ENCODE measurements at regions not wholly inside any gene's neighbourhood (a gene's known extent, or its start where the extent isn't known, plus 50 kb on each side); places are given as distances from the start of the nearest gene placed in this dataset.
"Not testable (repeated sequence)": the region's sequence is repeated elsewhere in the genome, so short reads cannot be mapped to it uniquely, and the experiment has no call there.

GRCh38 chr2:111559301-111559700 lies 324.7 kb downstream of the ANAPC1 start:
- not testable (repeated sequence) for DNase-seq; H3K27me3 Mint-ChIP-seq (ENCODE audit: insufficient read depth); H3K4me3 Mint-ChIP-seq; H3K27ac Mint-ChIP-seq; H3K4me1 Mint-ChIP-seq (ENCODE audit: low read depth); H3K9me3 Mint-ChIP-seq; H3K36me3 Mint-ChIP-seq (ENCODE audit: low read depth)

GRCh38 chr2:111559814-111560213 lies 324.2 kb downstream of the ANAPC1 start:
- H3K36me3 Mint-ChIP-seq (ENCODE audit: low read depth); H3K27ac Mint-ChIP-seq; H3K4me1 Mint-ChIP-seq (ENCODE audit: low read depth); H3K4me3 Mint-ChIP-seq; H3K9me3 Mint-ChIP-seq; H3K27me3 Mint-ChIP-seq (ENCODE audit: insufficient read depth); DNase-seq: not testable (repeated sequence)

- H3K27ac Mint-ChIP-seq; DNase-seq; H3K36me3 Mint-ChIP-seq (ENCODE audit: low read depth); H3K9me3 Mint-ChIP-seq; H3K4me1 Mint-ChIP-seq (ENCODE audit: low read depth); H3K4me3 Mint-ChIP-seq; H3K27me3 Mint-ChIP-seq (ENCODE audit: insufficient read depth): not testable (repeated sequence)
Measured at GRCh38 chr2:111566068-111566467, 317.9 kb downstream of the ANAPC1 start.

- DNase-seq; H3K9me3 Mint-ChIP-seq; H3K4me1 Mint-ChIP-seq (ENCODE audit: low read depth); H3K36me3 Mint-ChIP-seq (ENCODE audit: low read depth); H3K27me3 Mint-ChIP-seq (ENCODE audit: insufficient read depth); H3K27ac Mint-ChIP-seq; H3K4me3 Mint-ChIP-seq: not testable (repeated sequence)
Measured at GRCh38 chr2:111567233-111567632, 316.8 kb downstream of the ANAPC1 start.

- not testable (repeated sequence) for DNase-seq; H3K27me3 Mint-ChIP-seq (ENCODE audit: insufficient read depth); H3K27ac Mint-ChIP-seq; H3K9me3 Mint-ChIP-seq; H3K4me1 Mint-ChIP-seq (ENCODE audit: low read depth); H3K4me3 Mint-ChIP-seq; H3K36me3 Mint-ChIP-seq (ENCODE audit: low read depth)
Measured at GRCh38 chr2:111569356-111570199, 314.4 kb downstream of the ANAPC1 start.

GRCh38 chr2:111570300-111571114 lies 313.5 kb downstream of the ANAPC1 start:
- H3K27ac Mint-ChIP-seq; H3K27me3 Mint-ChIP-seq (ENCODE audit: insufficient read depth); H3K9me3 Mint-ChIP-seq; DNase-seq; H3K36me3 Mint-ChIP-seq (ENCODE audit: low read depth); H3K4me1 Mint-ChIP-seq (ENCODE audit: low read depth): not testable (repeated sequence)
- H3K4me3 Mint-ChIP-seq, result peak overlapping the region; percentile 46; the same call in 1 of the 2 replicates

- not testable (repeated sequence) for H3K9me3 Mint-ChIP-seq; H3K4me3 Mint-ChIP-seq; DNase-seq; H3K27me3 Mint-ChIP-seq (ENCODE audit: insufficient read depth); H3K36me3 Mint-ChIP-seq (ENCODE audit: low read depth); H3K27ac Mint-ChIP-seq; H3K4me1 Mint-ChIP-seq (ENCODE audit: low read depth)
Measured at GRCh38 chr2:111574803-111575202, 309.2 kb downstream of the ANAPC1 start.

GRCh38 chr2:111577154-111577885 lies 306.7 kb downstream of the ANAPC1 start:
- H3K9me3 Mint-ChIP-seq; H3K4me1 Mint-ChIP-seq (ENCODE audit: low read depth); DNase-seq; H3K27me3 Mint-ChIP-seq (ENCODE audit: insufficient read depth); H3K36me3 Mint-ChIP-seq (ENCODE audit: low read depth); H3K4me3 Mint-ChIP-seq; H3K27ac Mint-ChIP-seq: not testable (repeated sequence)

- not testable (repeated sequence) for H3K27me3 Mint-ChIP-seq (ENCODE audit: insufficient read depth); DNase-seq; H3K9me3 Mint-ChIP-seq; H3K27ac Mint-ChIP-seq; H3K36me3 Mint-ChIP-seq (ENCODE audit: low read depth); H3K4me3 Mint-ChIP-seq; H3K4me1 Mint-ChIP-seq (ENCODE audit: low read depth)
Measured at GRCh38 chr2:111579500-111580134, 304.4 kb downstream of the ANAPC1 start.

- not testable (repeated sequence) for H3K36me3 Mint-ChIP-seq (ENCODE audit: low read depth); H3K4me3 Mint-ChIP-seq; H3K27me3 Mint-ChIP-seq (ENCODE audit: insufficient read depth); H3K9me3 Mint-ChIP-seq; H3K27ac Mint-ChIP-seq; DNase-seq; H3K4me1 Mint-ChIP-seq (ENCODE audit: low read depth)
Measured at GRCh38 chr2:111580616-111581015, 303.4 kb downstream of the ANAPC1 start.

GRCh38 chr2:111582090-111582489 lies 301.9 kb downstream of the ANAPC1 start:
- not testable (repeated sequence) for H3K4me1 Mint-ChIP-seq (ENCODE audit: low read depth); H3K9me3 Mint-ChIP-seq; H3K27ac Mint-ChIP-seq; H3K36me3 Mint-ChIP-seq (ENCODE audit: low read depth); H3K27me3 Mint-ChIP-seq (ENCODE audit: insufficient read depth); DNase-seq; H3K4me3 Mint-ChIP-seq

GRCh38 chr2:111583480-111583879 lies 300.5 kb downstream of the ANAPC1 start:
- not testable (repeated sequence) for H3K36me3 Mint-ChIP-seq (ENCODE audit: low read depth); DNase-seq; H3K9me3 Mint-ChIP-seq

GRCh38 chr2:111584540-111584939 lies 299.5 kb downstream of the ANAPC1 start:
- not testable (repeated sequence) for H3K36me3 Mint-ChIP-seq (ENCODE audit: low read depth)

More at GRCh38 chr2:111583480-111583879, 300.5 kb downstream of the ANAPC1 start:
- H3K4me3 Mint-ChIP-seq; H3K27me3 Mint-ChIP-seq (ENCODE audit: insufficient read depth); H3K27ac Mint-ChIP-seq; H3K4me1 Mint-ChIP-seq (ENCODE audit: low read depth): not testable (repeated sequence)

More at GRCh38 chr2:111584540-111584939, 299.5 kb downstream of the ANAPC1 start:
- H3K27me3 Mint-ChIP-seq (ENCODE audit: insufficient read depth); H3K4me1 Mint-ChIP-seq (ENCODE audit: low read depth); H3K9me3 Mint-ChIP-seq; H3K4me3 Mint-ChIP-seq; H3K27ac Mint-ChIP-seq; DNase-seq: not testable (repeated sequence)
